ENCODE measurements at regions not wholly inside any gene's neighbourhood (a gene's known extent, or its start where the extent isn't known, plus 50 kb on each side); places are given as distances from the start of the nearest gene placed in this dataset.
A peak's percentile ranks its signal among the peaks of the same experiment; 100 is the strongest.

DNA sequence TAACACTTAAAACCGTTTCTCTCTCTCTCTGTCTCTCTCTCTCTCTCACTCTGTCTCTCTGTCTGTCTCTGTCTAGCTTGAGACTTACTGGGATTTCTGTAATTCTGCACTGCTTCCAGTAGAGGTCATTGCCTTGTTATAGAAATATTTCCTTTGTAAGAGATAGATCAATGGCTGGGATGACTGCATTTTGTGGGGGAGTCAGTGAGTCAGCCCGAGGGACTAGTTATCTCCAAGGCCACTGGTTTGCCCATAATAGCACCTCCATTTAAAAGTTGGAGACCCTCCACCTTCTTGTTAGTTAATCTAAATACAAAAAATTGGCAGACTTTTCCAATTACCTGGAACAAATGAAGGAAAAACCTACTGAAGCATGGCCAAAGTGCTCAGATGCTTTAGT is 547.2 kb downstream of the LRRC70 start:
- H3K4me3 ChIP-seq (ENCODE audit: low read length) = no peak overlapping the region
- TF ChIP-seq, protein P1, sequence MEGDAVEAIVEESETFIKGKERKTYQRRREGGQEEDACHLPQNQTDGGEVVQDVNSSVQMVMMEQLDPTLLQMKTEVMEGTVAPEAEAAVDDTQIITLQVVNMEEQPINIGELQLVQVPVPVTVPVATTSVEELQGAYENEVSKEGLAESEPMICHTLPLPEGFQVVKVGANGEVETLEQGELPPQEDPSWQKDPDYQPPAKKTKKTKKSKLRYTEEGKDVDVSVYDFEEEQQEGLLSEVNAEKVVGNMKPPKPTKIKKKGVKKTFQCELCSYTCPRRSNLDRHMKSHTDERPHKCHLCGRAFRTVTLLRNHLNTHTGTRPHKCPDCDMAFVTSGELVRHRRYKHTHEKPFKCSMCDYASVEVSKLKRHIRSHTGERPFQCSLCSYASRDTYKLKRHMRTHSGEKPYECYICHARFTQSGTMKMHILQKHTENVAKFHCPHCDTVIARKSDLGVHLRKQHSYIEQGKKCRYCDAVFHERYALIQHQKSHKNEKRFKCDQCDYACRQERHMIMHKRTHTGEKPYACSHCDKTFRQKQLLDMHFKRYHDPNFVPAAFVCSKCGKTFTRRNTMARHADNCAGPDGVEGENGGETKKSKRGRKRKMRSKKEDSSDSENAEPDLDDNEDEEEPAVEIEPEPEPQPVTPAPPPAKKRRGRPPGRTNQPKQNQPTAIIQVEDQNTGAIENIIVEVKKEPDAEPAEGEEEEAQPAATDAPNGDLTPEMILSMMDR (conservative IDR thresholded peaks at IDR 0.05; ENCODE audit: low read depth, low read length) = peak; percentile 70
- no peak for DNase-seq (ENCODE audit: low read depth)

DNA sequence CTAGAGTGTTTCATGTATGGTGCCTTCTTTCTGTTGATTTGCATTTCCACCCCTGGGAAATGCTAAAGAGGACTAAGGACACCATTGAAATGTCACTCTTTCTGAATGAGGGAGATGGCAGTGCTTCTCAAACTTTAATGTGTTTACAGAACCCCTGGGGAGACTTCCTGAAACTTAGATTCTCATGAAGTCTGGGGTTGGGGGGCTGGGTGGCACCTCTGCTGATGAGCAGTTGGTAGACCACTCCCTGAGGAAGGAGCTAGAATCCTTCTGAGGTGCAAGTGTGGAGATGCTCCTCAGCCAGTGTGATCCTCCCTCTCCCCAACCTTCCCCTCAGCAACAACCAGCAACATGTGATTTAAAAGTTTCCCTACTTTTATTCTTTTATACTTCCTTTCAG is 546.8 kb downstream of the LRRC70 start:
- no peak for DNase-seq (ENCODE audit: low read depth)
- H3K4me3 ChIP-seq (ENCODE audit: low read length) = no peak overlapping the region
- TF ChIP-seq, protein P1 (conservative IDR thresholded peaks at IDR 0.05; ENCODE audit: low read depth, low read length) = no peak

DNA sequence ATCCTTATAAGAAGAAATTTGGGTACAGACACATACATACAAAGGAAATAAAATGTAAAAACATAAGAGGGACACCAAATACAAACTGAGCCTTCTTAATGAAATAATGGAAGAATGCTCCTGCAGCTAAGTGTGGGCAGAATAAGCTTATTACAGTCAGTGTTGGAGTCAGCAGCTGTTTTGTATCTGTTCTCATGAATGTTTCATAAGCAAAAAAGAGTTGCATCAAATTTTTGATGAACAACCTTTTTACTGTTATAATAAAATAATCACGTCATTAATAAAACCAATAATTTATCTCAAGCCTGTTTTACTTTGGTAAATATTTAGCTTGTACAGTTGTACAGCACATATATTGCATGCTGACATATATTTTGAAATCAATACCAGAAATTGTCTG is 545.6 kb downstream of the LRRC70 start:
- TF ChIP-seq, protein P1 (conservative IDR thresholded peaks at IDR 0.05; ENCODE audit: low read depth, low read length) = no peak
- no peak for DNase-seq (ENCODE audit: low read depth)
- H3K4me3 ChIP-seq (ENCODE audit: low read length) = no peak overlapping the region

DNA sequence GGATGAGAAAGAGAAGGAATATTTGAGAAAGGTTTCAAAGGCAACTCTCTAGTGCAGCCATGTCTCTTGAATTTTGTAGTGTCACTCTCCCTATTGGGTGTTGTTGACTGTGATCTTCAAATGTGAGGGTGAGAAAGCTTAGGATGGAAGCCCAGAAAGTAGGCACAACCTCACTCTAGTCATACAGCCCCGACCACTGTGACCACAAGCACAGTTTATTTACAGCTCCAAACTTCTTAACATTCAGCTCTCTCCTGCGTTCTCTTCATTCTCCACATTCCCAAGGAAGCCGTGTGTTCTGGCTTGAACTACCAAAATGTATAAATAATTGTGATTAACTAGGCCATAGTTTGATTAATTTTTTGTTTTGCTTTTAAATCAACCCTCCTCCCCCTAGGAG is 542.9 kb downstream of the LRRC70 start:
- DNase-seq (ENCODE audit: low read depth) = no peak
- TF ChIP-seq, protein P1 (conservative IDR thresholded peaks at IDR 0.05; ENCODE audit: low read depth, low read length) = no peak
- no peak overlapping the region for H3K4me3 ChIP-seq (ENCODE audit: low read length)

DNA sequence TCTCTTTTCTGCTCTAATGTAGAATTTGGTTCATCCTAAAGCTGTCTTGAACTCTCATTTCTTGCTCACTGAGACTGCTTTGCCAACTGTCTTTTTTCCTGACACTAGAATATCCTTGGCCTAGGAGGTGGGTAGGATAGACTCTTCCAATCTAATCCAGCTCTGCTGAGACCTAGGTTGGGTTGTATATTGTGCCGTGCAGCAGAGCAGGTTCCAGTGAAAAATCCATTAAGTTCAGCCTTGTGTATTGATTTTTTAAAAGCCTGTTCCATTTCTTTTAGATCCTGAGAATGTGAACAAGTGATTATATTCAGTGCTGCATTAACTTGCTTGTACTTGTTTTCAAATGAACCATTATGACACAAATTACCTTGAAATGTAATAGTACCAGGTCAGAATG is 539.6 kb downstream of the LRRC70 start:
- TF ChIP-seq, protein P1 (conservative IDR thresholded peaks at IDR 0.05; ENCODE audit: low read depth, low read length) = no peak

DNA sequence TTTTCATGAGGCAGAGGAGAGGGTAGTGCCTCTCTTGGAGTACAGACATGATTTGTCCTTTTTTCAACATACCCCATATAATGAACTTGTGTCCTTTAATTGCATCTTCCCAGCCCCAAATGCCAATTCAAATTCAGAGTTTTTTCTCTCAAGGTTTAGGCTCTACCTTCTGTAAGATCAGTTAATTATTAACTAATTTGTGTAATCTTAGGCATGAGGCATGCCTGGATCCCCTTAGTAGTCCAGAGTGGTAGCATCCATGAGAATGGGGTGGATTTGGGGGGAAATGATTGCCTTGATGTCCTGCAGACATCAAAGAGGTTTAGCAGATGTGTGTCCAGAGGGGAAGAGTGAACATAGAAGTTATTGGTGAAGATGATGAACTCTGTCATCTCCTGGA is 533.3 kb downstream of the LRRC70 start:
- TF ChIP-seq, protein P1 (conservative IDR thresholded peaks at IDR 0.05; ENCODE audit: low read depth, low read length) = no peak
- DNase-seq (ENCODE audit: low read depth) = no peak
- no peak overlapping the region for H3K4me3 ChIP-seq (ENCODE audit: low read length)

More for the DNA sequence above, 539.6 kb downstream of the LRRC70 start:
- DNase-seq (ENCODE audit: low read depth) = no peak
- H3K4me3 ChIP-seq (ENCODE audit: low read length) = no peak overlapping the region

DNA sequence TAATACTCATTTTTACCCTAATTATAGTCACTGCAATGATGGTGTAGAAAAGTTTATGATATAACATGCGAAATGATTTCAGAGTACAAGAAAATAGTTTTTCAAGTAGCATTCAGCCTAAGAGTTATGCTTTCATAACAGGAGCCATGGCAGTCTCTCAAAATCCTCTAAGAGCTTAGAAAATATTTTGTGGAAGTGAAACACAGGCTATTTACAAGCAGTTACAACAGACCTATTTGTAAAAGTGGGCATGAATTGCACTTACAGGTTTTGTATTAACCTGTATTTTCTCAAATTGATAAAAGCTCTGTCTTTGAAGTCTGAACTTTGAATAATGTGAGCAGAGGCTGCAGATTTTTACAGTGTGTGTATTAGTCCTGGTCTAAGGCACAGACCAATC is 523.3 kb downstream of the LRRC70 start:
- TF ChIP-seq, protein P1 (conservative IDR thresholded peaks at IDR 0.05; ENCODE audit: low read depth, low read length) = no peak
- no peak overlapping the region for H3K4me3 ChIP-seq (ENCODE audit: low read length)
- DNase-seq (ENCODE audit: low read depth) = no peak
